KBM-7 (cell line): ENCODE measurements at regions not wholly inside any gene's neighbourhood (a gene's known extent, or its start where the extent isn't known, plus 50 kb on each side); places are given as distances from the start of the nearest gene placed in this dataset.
"Not testable (repeated sequence)": the region's sequence is repeated elsewhere in the genome, so short reads cannot be mapped to it uniquely, and the experiment has no call there.

ENCODE experiments used
- DNase-seq: peaks from one replicate; pipeline ENCODE4 v3.0.0-alpha.2; 2015
- in situ Hi-C: fragments of 300-500 bp; cut with MboI; formaldehyde crosslinking; loops from 2 replicates; pipeline ENCODE4 v1.14.3; 2020; ENCODE audit warnings: low sequenced_read_pairs, low pct_unique_long_range_greater_than_20kb, mixed read lengths

- in situ Hi-C loops: no loop called here
- no peak for DNase-seq
These were observed 326.4 kb downstream of the DCHS2 start for GRCh38 chr4:154164931-154165839.

DNA sequence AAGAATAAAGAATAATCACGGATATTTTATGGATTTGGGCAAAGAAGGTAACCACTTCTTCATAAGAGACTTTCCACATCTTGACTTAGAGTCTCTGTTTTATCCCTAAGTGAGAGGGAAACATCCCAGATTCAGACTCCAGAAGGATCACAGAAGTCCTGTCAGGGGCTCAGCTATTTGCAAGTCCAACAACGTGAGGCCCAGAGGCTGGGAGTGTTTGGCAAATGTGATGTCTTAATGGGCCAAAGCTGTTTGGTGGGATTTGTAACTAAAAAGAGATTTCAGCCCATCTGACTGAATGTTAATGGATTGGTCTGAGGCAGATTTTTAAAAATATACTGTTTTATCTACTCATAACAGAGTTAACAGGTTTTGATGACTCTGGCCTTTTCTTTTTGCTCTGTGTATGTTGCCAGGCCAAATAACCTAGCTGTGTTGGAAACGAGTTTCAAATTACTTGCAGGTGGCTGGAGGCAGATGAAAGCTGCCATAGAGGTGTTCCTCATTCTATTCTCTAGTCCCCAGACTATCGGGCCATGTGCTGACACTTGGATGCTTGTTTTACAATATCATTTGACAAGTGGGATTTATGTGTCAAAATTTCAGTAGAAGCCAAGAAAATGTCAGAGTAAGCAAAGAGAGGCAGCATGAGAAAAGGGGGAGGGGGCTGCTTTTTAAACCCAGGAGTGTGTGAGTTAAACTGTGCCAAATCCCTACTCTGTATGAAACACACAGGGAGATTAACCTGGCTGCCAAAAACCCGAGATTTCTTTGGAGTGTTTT lies 330.9 kb downstream of the DCHS2 start:
- in situ Hi-C loops: no loop called here
- DNase-seq: no peak

GRCh38 chr4:154158361-154159155 lies 333.0 kb downstream of the DCHS2 start:
- in situ Hi-C loops: no loop called here
- no peak for DNase-seq

DNA sequence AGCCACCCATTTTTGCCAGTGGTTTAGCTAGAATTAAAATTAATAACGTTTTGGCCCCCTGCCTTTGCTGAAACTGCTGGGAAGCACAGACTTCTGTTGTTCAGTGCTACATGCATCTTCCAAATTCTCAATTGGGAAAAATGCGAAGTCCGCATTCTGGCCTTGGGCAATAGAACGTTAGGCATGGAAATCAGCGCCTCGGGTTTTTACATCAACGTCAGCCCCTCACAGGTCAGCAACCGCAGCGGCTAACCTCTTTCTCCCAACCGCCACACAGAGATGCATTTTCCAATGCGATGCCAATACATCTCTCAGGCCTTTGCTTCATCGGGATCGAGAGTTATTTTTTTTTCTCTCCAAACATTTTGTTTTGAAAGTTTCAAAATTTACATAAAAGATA lies 339.1 kb downstream of the DCHS2 start:
- no peak for DNase-seq

GRCh38 chr4:154149236-154149635 lies 342.4 kb downstream of the DCHS2 start:
- DNase-seq: peak; percentile 17
- in situ Hi-C loops: not testable (repeated sequence)

More for the DNA sequence above, 339.1 kb downstream of the DCHS2 start:
- in situ Hi-C loops: no loop called here

- in situ Hi-C loops: no loop called here
- DNase-seq: no peak
These were observed 347.9 kb downstream of the DCHS2 start for GRCh38 chr4:154143720-154144119.

DNA sequence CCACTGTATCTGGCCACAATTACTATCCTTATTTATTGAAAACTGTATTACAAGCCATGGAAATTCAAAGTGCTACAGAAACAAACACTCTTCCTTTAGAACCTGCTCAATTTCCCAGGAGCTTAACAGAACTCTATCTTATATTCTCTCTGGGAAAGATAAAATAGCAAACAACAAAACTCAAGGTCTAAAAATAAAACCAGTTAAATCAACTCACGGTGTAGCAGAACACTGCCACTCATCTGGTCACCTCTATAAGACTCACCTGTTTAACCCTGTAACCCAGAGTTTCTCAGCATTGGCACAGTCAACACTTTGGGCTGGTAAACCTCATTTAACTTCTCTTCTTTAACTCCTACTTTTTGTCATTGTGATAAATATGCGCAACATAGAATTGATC lies 348.9 kb downstream of the DCHS2 start:
- no peak for DNase-seq
- in situ Hi-C loops: no loop called here

GRCh38 chr4:154140869-154141268 lies 350.7 kb downstream of the DCHS2 start:
- in situ Hi-C loops: no loop called here
- DNase-seq: no peak

DNA sequence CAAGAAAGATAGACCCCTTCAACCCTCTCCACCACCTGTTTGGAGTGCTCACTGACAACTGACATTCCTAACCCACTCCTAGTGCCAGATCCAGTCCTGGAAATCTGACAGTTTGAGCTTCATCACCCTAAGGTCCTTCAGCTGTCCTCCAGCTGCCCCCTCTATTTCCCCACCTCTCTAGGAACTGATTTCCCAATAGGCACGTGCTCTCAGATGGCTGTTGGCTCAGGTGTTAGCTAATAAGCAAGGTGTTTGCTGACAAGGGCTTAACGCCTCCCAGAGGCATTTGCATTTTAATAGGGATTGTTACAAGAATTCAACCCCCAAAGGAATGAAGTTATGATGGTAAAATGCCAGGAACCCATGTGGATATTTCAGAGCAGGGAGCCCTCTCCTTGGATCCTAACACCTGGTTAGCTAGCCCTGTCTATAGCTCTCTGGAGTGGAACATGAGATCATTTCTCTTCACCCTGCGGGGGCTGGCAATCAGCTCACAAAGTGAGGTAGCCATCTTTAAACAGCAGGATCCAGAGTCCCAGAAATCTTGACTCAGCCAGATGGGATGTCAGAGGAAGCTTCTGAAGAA lies 348.5 kb upstream of the SFRP2 start:
- no peak for DNase-seq
- in situ Hi-C loops: no loop called here

DNA sequence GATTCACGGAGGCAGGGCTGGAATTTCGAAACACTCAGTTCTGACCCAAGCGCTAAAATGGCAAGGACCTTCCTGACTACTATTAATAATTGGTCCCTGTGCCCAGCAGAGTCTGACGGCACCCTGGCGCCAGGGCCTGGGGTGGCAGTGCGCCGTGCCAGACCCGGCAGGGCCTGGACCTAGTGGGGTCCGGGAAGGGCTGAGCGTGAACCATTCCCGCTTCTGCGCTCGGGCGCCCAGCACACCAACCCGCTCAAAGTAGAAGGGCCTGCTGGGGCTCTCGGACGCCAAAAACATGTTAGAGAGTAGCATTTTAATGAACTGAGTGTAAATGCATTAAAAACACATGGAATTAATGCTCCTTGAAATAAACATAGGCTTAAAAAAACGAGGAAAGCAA lies 346.7 kb upstream of the SFRP2 start:
- in situ Hi-C loops: no loop called here

GRCh38 chr4:154132406-154132805 lies 343.5 kb upstream of the SFRP2 start:
- in situ Hi-C loops: no loop called here
- no peak for DNase-seq

More for the DNA sequence above, 346.7 kb upstream of the SFRP2 start:
- DNase-seq: no peak

DNA sequence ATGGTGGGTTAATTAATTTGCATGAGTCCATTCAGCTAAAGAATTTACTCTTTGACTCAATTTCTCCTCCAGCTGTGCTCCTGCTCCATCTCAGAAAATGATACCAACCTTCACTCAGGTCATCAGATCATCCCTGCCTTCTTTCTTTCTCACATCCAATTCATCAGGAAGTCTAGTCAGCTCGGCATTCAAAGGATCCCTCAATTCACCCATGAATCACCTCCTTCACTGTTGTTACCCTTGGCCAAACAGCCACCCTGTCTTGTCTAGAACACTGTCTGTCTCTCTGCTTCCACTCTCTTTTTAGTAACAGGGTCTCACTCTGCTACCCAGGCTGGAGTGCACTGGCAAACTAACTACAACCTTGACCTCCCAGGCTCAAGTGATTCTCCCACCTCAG lies 337.4 kb upstream of the SFRP2 start:
- no peak for DNase-seq
- in situ Hi-C loops: no loop called here

GRCh38 chr4:154125340-154125739 lies 336.5 kb upstream of the SFRP2 start:
- no peak for DNase-seq
- in situ Hi-C loops: no loop called here

DNA sequence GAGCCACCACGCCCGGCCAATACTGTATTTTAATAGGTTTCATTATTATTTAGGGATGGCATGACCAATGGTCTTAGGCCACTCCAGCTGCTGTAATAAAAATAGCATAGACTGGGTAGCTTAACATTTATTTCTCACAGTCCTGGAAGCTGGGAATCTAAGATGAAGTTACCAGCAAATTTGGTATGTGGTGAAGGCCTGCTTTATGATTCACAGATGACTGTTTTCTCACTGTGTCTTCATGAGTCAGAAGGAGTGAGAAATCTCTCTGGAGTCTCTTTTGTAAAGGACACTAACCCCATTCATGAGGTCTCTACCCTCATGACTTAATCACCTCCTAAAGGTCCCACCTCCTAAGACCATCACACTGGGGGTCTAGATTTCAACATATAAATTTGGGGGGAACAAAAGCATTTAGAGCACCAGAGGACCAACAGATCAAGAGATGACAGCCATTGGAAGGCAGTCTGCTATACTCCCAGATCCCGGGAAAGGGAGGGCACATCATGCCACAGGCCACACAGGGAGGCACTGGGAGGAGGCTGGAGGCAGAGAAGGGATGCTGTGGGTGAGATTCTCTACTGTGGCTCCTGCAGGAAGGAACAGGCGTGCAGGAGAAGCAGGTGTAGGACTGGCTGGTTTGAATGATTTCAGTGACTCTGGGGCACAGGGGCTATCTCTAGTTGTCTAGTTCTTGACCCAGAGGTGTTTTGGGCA lies 335.8 kb upstream of the SFRP2 start:
- no peak for DNase-seq

GRCh38 chr4:154123897-154124296 lies 335.0 kb upstream of the SFRP2 start:
- in situ Hi-C loops: no loop called here
- no peak for DNase-seq

More for the DNA sequence above, 335.8 kb upstream of the SFRP2 start:
- in situ Hi-C loops: no loop called here

DNA sequence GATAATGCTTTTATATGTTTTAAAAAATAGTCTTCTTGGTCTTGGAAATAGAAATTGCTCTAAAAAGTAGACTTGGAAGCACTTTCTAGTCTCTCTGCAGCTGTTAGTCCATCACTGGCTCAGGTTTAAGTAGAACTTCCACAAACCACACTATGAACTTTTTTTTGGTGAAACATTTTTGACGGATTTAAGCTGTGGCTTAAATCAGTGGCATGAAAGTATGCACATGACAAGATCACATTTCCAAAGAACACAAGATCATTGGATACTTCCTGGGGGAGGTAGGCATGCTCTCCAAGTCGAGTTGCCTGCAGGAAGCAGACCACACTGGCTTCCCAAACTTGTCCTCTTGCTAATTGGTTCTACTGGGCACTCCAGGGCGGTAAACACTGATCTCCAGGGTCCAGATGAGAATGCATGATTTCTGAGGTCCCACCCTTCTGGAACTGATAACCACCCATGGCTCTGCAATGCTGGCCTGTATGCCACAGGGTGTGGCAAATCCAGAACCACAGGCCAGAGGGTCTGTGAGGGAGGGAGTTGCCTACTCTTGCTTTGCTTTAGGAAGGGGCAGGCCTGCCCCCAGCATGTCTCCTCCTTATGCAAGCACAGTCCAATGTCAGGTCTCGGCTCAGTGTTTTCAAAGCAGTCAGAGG lies 331.9 kb upstream of the SFRP2 start:
- no peak for DNase-seq
- in situ Hi-C loops: no loop called here

GRCh38 chr4:154120006-154120676 lies 331.3 kb upstream of the SFRP2 start:
- in situ Hi-C loops: no loop called here
- DNase-seq: no peak

GRCh38 chr4:154119317-154119716 lies 330.4 kb upstream of the SFRP2 start:
- DNase-seq: no peak
- in situ Hi-C loops: no loop called here
